Astrocyte (in vitro differentiated cells and primary cell): ENCODE measurements at regions not wholly inside any gene's neighbourhood (a gene's known extent, or its start where the extent isn't known, plus 50 kb on each side); places are given as distances from the start of the nearest gene placed in this dataset.
"Not testable (repeated sequence)": the region's sequence is repeated elsewhere in the genome, so short reads cannot be mapped to it uniquely, and the experiment has no call there.

ENCODE experiments used
- DNase-seq: peaks from one replicate; pipeline ENCODE4 v3.0.0-alpha.2; 2010; ENCODE audit warnings: low read depth
- FAIRE-seq: peaks from 2 replicates; lab custom pipeline; 2011; peaks lifted over from hg19 to GRCh38; lab: Jason Lieb, UNC
- H2AFZ ChIP-seq: 2 replicates; pipeline ENCODE4 v1.6.0; 2012; ENCODE audit warnings: low read depth, low read length, inconsistent platforms
- H3K27ac ChIP-seq: 2 replicates; pipeline ENCODE4 v1.5.1; 2011; ENCODE audit warnings: low read depth, low read length, inconsistent platforms
- H3K27me3 ChIP-seq: 2 replicates; pipeline ENCODE4 v1.6.0; 2011; ENCODE audit warnings: low read length, inconsistent platforms; ENCODE audit not compliant: insufficient read depth
- H3K36me3 ChIP-seq: 2 replicates; pipeline ENCODE4 v1.5.1; 2011; ENCODE audit warnings: low read length, inconsistent platforms; ENCODE audit not compliant: insufficient read depth
- H3K4me1 ChIP-seq: 2 replicates; pipeline ENCODE4 v1.5.1; 2011; ENCODE audit warnings: low read length, inconsistent platforms; ENCODE audit not compliant: insufficient read depth
- H3K4me2 ChIP-seq: 2 replicates; pipeline ENCODE4 v1.6.0; 2012; ENCODE audit warnings: low read length, inconsistent platforms
- H3K4me3 ChIP-seq: 2 replicates; pipeline ENCODE4 v1.5.1; 2011; ENCODE audit warnings: low read depth, mild to moderate bottlenecking, low read length, inconsistent platforms; ENCODE audit not compliant: insufficient read depth
- H3K79me2 ChIP-seq: 2 replicates; pipeline ENCODE4 v1.6.0; 2012; ENCODE audit warnings: mild to moderate bottlenecking, low read length, inconsistent platforms; ENCODE audit not compliant: insufficient read depth
- H3K9ac ChIP-seq: 2 replicates; pipeline ENCODE4 v1.6.0; 2012; ENCODE audit warnings: mild to moderate bottlenecking, low read length, inconsistent platforms
- H3K9me3 ChIP-seq: 2 replicates; pipeline ENCODE4 v1.5.1; 2012; ENCODE audit warnings: low read depth, mild to moderate bottlenecking, low read length, inconsistent platforms; ENCODE audit not compliant: insufficient read depth
- H4K20me1 ChIP-seq: 2 replicates; pipeline ENCODE4 v1.6.0; 2012; ENCODE audit warnings: low read length, inconsistent platforms; ENCODE audit not compliant: insufficient read depth
- H3K27ac Mint-ChIP-seq: one replicate; pipeline ENCODE4 v1.8.0; 2021; ENCODE audit warnings: mild to moderate bottlenecking, mixed read lengths; ENCODE audit not compliant: unreplicated experiment
- H3K27me3 Mint-ChIP-seq: one replicate; pipeline ENCODE4 v1.8.0; 2021; ENCODE audit warnings: low read depth, mixed read lengths; ENCODE audit not compliant: unreplicated experiment
- H3K36me3 Mint-ChIP-seq: one replicate; pipeline ENCODE4 v1.8.0; 2021; ENCODE audit warnings: low read depth, mixed read lengths; ENCODE audit not compliant: unreplicated experiment
- H3K4me1 Mint-ChIP-seq: one replicate; pipeline ENCODE4 v1.8.0; 2021; ENCODE audit warnings: low read depth, mixed read lengths; ENCODE audit not compliant: unreplicated experiment
- H3K4me3 Mint-ChIP-seq: one replicate; pipeline ENCODE4 v1.8.0; 2021; ENCODE audit warnings: mild to moderate bottlenecking, moderate library complexity, mixed read lengths; ENCODE audit not compliant: unreplicated experiment
- H3K9me3 Mint-ChIP-seq: one replicate; pipeline ENCODE4 v1.8.0; 2021; ENCODE audit warnings: mild to moderate bottlenecking, mixed read lengths; ENCODE audit not compliant: unreplicated experiment
- CTCF ChIP-seq: IDR thresholded peaks from 2 replicates; pipeline ENCODE4 v1.5.1; 2011; ENCODE audit warnings: low read depth, mild to moderate bottlenecking, inconsistent platforms, low read length, moderate library complexity; ENCODE audit not compliant: insufficient read depth
- EZH2 ChIP-seq: IDR thresholded peaks from 2 replicates; pipeline ENCODE4 v1.6.1; 2012; ENCODE audit warnings: mild to moderate bottlenecking, low read length, inconsistent platforms; ENCODE audit not compliant: insufficient read depth

- H3K9ac ChIP-seq: no peak overlapping the region
- no peak overlapping the region for H3K4me3 Mint-ChIP-seq
- H3K36me3 Mint-ChIP-seq: no peaks in the 10 kb centered on the region
- no peak for FAIRE-seq
- H3K9me3 ChIP-seq: no peaks in the 10 kb centered on the region
- H3K4me1 Mint-ChIP-seq: peaks cover 3% of the 10 kb centered on the region
- TF ChIP-seq CTCF (no peak), EZH2 (no peak)
- no peaks in the 10 kb centered on the region for H3K9me3 Mint-ChIP-seq
- no peaks in the 10 kb centered on the region for H3K4me1 ChIP-seq
- no peaks in the 10 kb centered on the region for H3K27me3 ChIP-seq
- no peak overlapping the region for H2AFZ ChIP-seq
- no peak overlapping the region for H3K4me2 ChIP-seq
- H3K36me3 ChIP-seq: no peaks in the 10 kb centered on the region
- no peak overlapping the region for H3K27ac ChIP-seq
- no peaks in the 10 kb centered on the region for H4K20me1 ChIP-seq
- H3K4me3 ChIP-seq: no peak overlapping the region
- H3K27ac Mint-ChIP-seq: no peak overlapping the region
- H3K27me3 Mint-ChIP-seq: no peaks in the 10 kb centered on the region
- DNase-seq: peak; percentile 2
- H3K79me2 ChIP-seq: no peaks in the 10 kb centered on the region
These were observed 477.0 kb downstream of the CDH10 start for GRCh38 chr5:24167806-24168205.

DNA sequence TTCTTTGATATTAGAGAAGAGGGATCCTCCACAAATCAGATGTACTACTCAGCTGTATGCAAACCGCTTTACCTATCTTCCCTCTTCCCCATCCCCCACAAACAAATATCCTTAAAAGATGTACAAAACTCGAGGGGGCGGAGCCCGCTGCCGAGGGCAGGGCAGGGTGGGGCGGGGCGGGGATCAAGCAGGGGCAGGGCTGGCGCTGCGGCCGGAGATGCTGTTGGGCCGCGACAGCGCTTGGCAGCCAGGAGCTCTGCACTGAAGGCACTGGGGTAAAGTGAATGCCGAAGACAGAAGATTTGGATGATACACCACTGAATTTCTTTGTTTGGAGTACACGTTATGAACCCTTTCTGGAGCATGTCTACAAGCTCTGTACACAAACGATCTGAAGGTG lies 474.8 kb downstream of the CDH10 start:
- FAIRE-seq (no peak), DNase-seq (no peak)
- Histone ChIP-seq H3K27me3 (no peaks in the 10 kb centered on the region), H4K20me1 (no peaks in the 10 kb centered on the region), H3K4me2 (no peak overlapping the region), H3K36me3 (no peaks in the 10 kb centered on the region), H3K4me1 (no peaks in the 10 kb centered on the region), H3K79me2 (no peaks in the 10 kb centered on the region), H3K9ac (no peak overlapping the region), H2AFZ (no peak overlapping the region), H3K9me3 (no peaks in the 10 kb centered on the region), H3K4me3 (no peak overlapping the region), H3K27ac (no peak overlapping the region)
- TF ChIP-seq EZH2: no peak
- no peak for TF ChIP-seq CTCF
- Mint-ChIP-seq H3K27ac (no peak overlapping the region), H3K36me3 (no peaks in the 10 kb centered on the region), H3K27me3 (no peaks in the 10 kb centered on the region), H3K4me1 (peaks cover 3% of the 10 kb centered on the region), H3K9me3 (no peaks in the 10 kb centered on the region), H3K4me3 (no peak overlapping the region)

- H3K27me3 Mint-ChIP-seq: not testable (repeated sequence)
These were observed 473.8 kb downstream of the CDH10 start for GRCh38 chr5:24170930-24171329.

More at GRCh38 chr5:24170930-24171329, 473.8 kb downstream of the CDH10 start:
- H2AFZ ChIP-seq, H3K79me2 ChIP-seq, H3K9ac ChIP-seq, H3K4me1 Mint-ChIP-seq, H3K4me3 Mint-ChIP-seq, FAIRE-seq, H3K27ac ChIP-seq, H3K9me3 ChIP-seq, H3K4me3 ChIP-seq, H3K4me2 ChIP-seq, H3K4me1 ChIP-seq, H3K36me3 ChIP-seq, DNase-seq, H3K36me3 Mint-ChIP-seq, H3K9me3 Mint-ChIP-seq, H4K20me1 ChIP-seq, H3K27ac Mint-ChIP-seq, H3K27me3 ChIP-seq: not testable (repeated sequence)
